Neuronal stem cell (in vitro differentiated cells): ENCODE measurements at regions not wholly inside any gene's neighbourhood (a gene's known extent, or its start where the extent isn't known, plus 50 kb on each side); places are given as distances from the start of the nearest gene placed in this dataset.

Source experiments
- DNase-seq: peaks from one replicate; pipeline ENCODE4 v3.0.0-alpha.2; 2013; ENCODE audit warnings: low spot score
- H2AFZ ChIP-seq: one replicate; pipeline ENCODE4 v1.6.1; 2013; ENCODE audit warnings: mild to moderate bottlenecking, low read length, inconsistent platforms
- H2AK5ac ChIP-seq: 2 replicates; pipeline ENCODE4 v1.6.1; 2013; ENCODE audit warnings: low read depth, mild to moderate bottlenecking, inconsistent platforms, low read length, moderate library complexity, mixed read lengths
- H2BK120ac ChIP-seq: 2 replicates; pipeline ENCODE4 v1.6.1; 2013; ENCODE audit warnings: low read depth, mild to moderate bottlenecking, inconsistent platforms, low read length, moderate library complexity, mixed read lengths
- H2BK12ac ChIP-seq: one replicate; pipeline ENCODE4 v1.6.1; 2013; ENCODE audit warnings: low read length, inconsistent platforms
- H2BK15ac ChIP-seq: 2 replicates; pipeline ENCODE4 v1.6.1; 2013; ENCODE audit warnings: mild to moderate bottlenecking, low read length, inconsistent platforms, mixed read lengths
- H2BK5ac ChIP-seq: one replicate; pipeline ENCODE4 v1.6.1; 2013; ENCODE audit warnings: inconsistent platforms, mild to moderate bottlenecking, low read length, moderate library complexity
- H3K14ac ChIP-seq: one replicate; pipeline ENCODE4 v1.6.1; 2013; ENCODE audit warnings: low read length, inconsistent platforms
- H3K18ac ChIP-seq: 2 replicates; pipeline ENCODE4 v1.6.1; 2013; ENCODE audit warnings: low read length, inconsistent platforms
- H3K23ac ChIP-seq: 2 replicates; pipeline ENCODE4 v1.6.1; 2013; ENCODE audit warnings: low read depth, mild to moderate bottlenecking, mixed read lengths, low read length, inconsistent platforms; ENCODE audit not compliant: poor library complexity
- H3K27ac ChIP-seq: replicated peaks from 3 replicates; pipeline ENCODE4 v1.5.1; 2013; ENCODE audit warnings: low read length, inconsistent platforms
- H3K27me3 ChIP-seq, 3 experiments: 2 replicates each; pipeline ENCODE4 v1.6.1; 2013; ENCODE audit warnings: low read length in 3 of 3, mild to moderate bottlenecking in 2 of 3, inconsistent platforms in 1 of 3, low read depth in 1 of 3, mixed read lengths in 1 of 3, moderate library complexity in 1 of 3; ENCODE audit not compliant: control insufficient read depth in 3 of 3, insufficient read depth in 3 of 3
- H3K36me3 ChIP-seq, 2 donors: replicated peaks in 1 of 2; 2 replicates each; pipeline ENCODE4 v1.6.1; 2013; ENCODE audit warnings: low read length in 2 of 2; ENCODE audit not compliant: control insufficient read depth in 2 of 2, insufficient read depth in 2 of 2
- H3K4ac ChIP-seq: 2 replicates; pipeline ENCODE4 v1.6.1; 2013; ENCODE audit warnings: inconsistent platforms, mild to moderate bottlenecking, low read length, moderate library complexity
- H3K4me1 ChIP-seq, 2 donors: 1 replicate in 1 of 2; 2 replicates in 1 of 2; pipeline ENCODE4 v1.6.1; 2013; ENCODE audit warnings: low read length in 2 of 2, low read depth in 1 of 2; ENCODE audit not compliant: control insufficient read depth in 2 of 2, insufficient read depth in 1 of 2
- H3K4me2 ChIP-seq: one replicate; pipeline ENCODE4 v1.6.1; 2013; ENCODE audit warnings: mild to moderate bottlenecking, low read length, inconsistent platforms; ENCODE audit not compliant: insufficient read depth, poor library complexity, severe bottlenecking
- H3K4me3 ChIP-seq, 2 donors: 2 replicates each; pipeline ENCODE4 v1.5.1; 2013; ENCODE audit warnings: low read length in 2 of 2, mild to moderate bottlenecking in 2 of 2, inconsistent platforms in 1 of 2, moderate library complexity in 1 of 2
- H3K79me1 ChIP-seq: one replicate; pipeline ENCODE4 v1.6.1; 2013; ENCODE audit warnings: low read depth, mild to moderate bottlenecking, inconsistent platforms, low read length, moderate library complexity
- H3K9ac ChIP-seq: one replicate; pipeline ENCODE4 v1.6.1; 2013; ENCODE audit warnings: mild to moderate bottlenecking, low read depth, low read length, inconsistent platforms; ENCODE audit not compliant: poor library complexity
- H3K9me3 ChIP-seq, 2 donors: replicated peaks in 1 of 2; 2 replicates each; pipeline versions ENCODE3 to v1.6.1; 2013; ENCODE audit warnings: low read length in 2 of 2, mild to moderate bottlenecking in 2 of 2, inconsistent platforms in 1 of 2, low read depth in 1 of 2, mixed read lengths in 1 of 2, moderate library complexity in 1 of 2; ENCODE audit not compliant: control insufficient read depth in 2 of 2, insufficient read depth in 1 of 2
- H4K8ac ChIP-seq: one replicate; pipeline ENCODE4 v1.6.1; 2013; ENCODE audit warnings: low read depth, mild to moderate bottlenecking, inconsistent platforms, low read length, moderate library complexity
- H4K91ac ChIP-seq: one replicate; pipeline ENCODE4 v1.6.1; 2013; ENCODE audit warnings: low read length, low read depth, mild to moderate bottlenecking, inconsistent platforms; ENCODE audit not compliant: poor library complexity
- WGBS, 2 donors: extraction: QIAGEN DNeasy Blood & Tissue Kit; methylation state at CpG; one replicate each; pipeline ENCODE4 v1.1.7; 2013; ENCODE audit warnings: missing lambda C conversion rate in 2 of 2, mixed read lengths in 1 of 2; ENCODE audit not compliant: insufficient read length in 2 of 2, insufficient replicate concordance in 1 of 2; ENCODE audit errors: extremely low coverage in 2 of 2; 5-methylcytosine and 5-hydroxymethylcytosine counted together

DNA sequence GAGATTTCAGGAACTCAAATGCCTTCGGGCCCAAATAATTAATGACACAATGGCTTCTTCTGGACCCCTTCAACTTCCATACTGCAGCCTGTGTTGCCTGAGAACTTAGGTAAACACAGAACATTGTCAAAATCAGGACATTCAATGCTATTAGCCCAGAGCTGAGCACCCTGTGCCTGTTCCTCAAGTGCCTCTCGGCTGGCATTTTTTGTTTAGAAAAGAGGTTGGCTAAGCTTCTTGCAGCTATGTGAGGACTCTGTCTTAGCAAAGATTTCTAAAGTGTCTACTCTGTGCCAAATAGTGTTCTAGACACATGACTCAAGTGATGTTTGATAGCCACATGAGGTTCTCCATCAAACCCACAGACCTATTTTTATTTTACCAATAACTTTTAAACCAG is 289.3 kb upstream of the ARID1B start:
- Histone ChIP-seq H3K36me3 (no peaks in the 10 kb centered on the region), H3K14ac (no peak overlapping the region), H3K9ac (no peak overlapping the region), H3K9me3 (peaks cover 0 to 3% of the 10 kb centered on the region in 2 donors), H3K4me2 (no peak overlapping the region), H3K4me1 (no peaks in the 10 kb centered on the region), H2AK5ac (no peak overlapping the region), H3K4ac (no peak overlapping the region), H4K8ac (no peak overlapping the region), H3K18ac (no peak overlapping the region), H3K79me1 (no peaks in the 10 kb centered on the region), H3K27me3 (no peaks in the 10 kb centered on the region), H3K4me3 (no peak overlapping the region), H2BK15ac (no peak overlapping the region), H4K91ac (no peak overlapping the region), H2BK12ac (no peak overlapping the region), H3K27ac (no peak overlapping the region), H3K23ac (no peak overlapping the region), H2BK5ac (no peak overlapping the region), H2BK120ac (no peak overlapping the region), H2AFZ (no peak overlapping the region)
- no CpG with 5 or more reads among the region's 2 CpGs for WGBS, 2 donors
- DNase-seq, result no peak

- Histone ChIP-seq H2BK120ac (no peak overlapping the region), H3K14ac (no peak overlapping the region), H3K9ac (no peak overlapping the region), H2BK15ac (no peak overlapping the region), H3K4ac (no peak overlapping the region), H3K23ac (no peak overlapping the region), H3K4me1 (no peaks in the 10 kb centered on the region), H3K4me3 (no peak overlapping the region), H3K27me3 (no peaks in the 10 kb centered on the region), H2AK5ac (no peak overlapping the region), H4K91ac (no peak overlapping the region), H3K9me3 (peaks cover 0 to 3% of the 10 kb centered on the region in 2 donors), H3K27ac (no peak overlapping the region), H2AFZ (no peak overlapping the region), H3K36me3 (no peaks in the 10 kb centered on the region), H3K18ac (no peak overlapping the region), H3K4me2 (no peak overlapping the region), H3K79me1 (no peaks in the 10 kb centered on the region), H4K8ac (no peak overlapping the region), H2BK12ac (no peak overlapping the region), H2BK5ac (no peak overlapping the region)
- DNase-seq, result no peak
These were observed 292.0 kb upstream of the ARID1B start for GRCh38 chr6:156485150-156485549.

GRCh38 chr6:156474507-156475120 is 302.6 kb upstream of the ARID1B start:
- H3K79me1 ChIP-seq, result no peaks in the 10 kb centered on the region
- H3K4me1 ChIP-seq, result no peaks in the 10 kb centered on the region
- H2BK120ac ChIP-seq, result no peak overlapping the region
- no peak overlapping the region for H2BK5ac ChIP-seq
- H2AK5ac ChIP-seq, result no peak overlapping the region
- no peak overlapping the region for H3K18ac ChIP-seq
- no peak overlapping the region for H2BK15ac ChIP-seq
- no peaks in the 10 kb centered on the region for H3K9me3 ChIP-seq
- no peak overlapping the region for H3K14ac ChIP-seq
- no peak overlapping the region for H3K4me3 ChIP-seq
- no peak overlapping the region for H3K4me2 ChIP-seq
- H3K36me3 ChIP-seq, result no peaks in the 10 kb centered on the region
- WGBS, 2 donors, result no CpG with 5 or more reads among the region's 5 CpGs
- H3K27ac ChIP-seq, result no peak overlapping the region
- no peak overlapping the region for H3K23ac ChIP-seq
- no peak overlapping the region for H4K8ac ChIP-seq
- no peak for DNase-seq
- H3K27me3 ChIP-seq, result no peaks in the 10 kb centered on the region
- no peak overlapping the region for H2AFZ ChIP-seq
- no peak overlapping the region for H4K91ac ChIP-seq
- H2BK12ac ChIP-seq, result no peak overlapping the region
- H3K9ac ChIP-seq, result no peak overlapping the region
- H3K4ac ChIP-seq, result no peak overlapping the region

DNA sequence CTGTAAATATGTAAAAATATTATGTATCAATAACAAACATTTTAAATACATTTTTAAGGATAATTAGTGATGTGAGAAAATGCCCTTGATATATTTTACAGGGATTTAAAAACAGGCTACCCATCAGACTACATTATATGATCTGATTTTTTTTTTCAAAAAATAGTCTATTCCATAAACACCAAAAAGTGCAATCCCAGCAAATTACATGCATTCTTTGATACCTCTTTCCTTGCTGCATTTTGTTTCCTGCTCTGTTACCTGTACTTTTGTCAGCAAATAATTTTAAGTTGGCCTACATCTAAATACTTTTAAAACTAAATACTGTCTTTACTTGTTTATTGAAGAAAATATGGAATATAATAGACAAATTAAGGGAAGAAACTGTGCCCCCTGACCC is 306.2 kb upstream of the ARID1B start:
- Histone ChIP-seq H2BK15ac (no peak overlapping the region), H3K4me1 (no peaks in the 10 kb centered on the region), H3K14ac (no peak overlapping the region), H4K91ac (no peak overlapping the region), H3K9me3 (no peaks in the 10 kb centered on the region), H3K4me2 (no peak overlapping the region), H2AK5ac (no peak overlapping the region), H3K79me1 (no peaks in the 10 kb centered on the region), H3K27me3 (no peaks in the 10 kb centered on the region), H3K4me3 (no peak overlapping the region), H2BK5ac (no peak overlapping the region), H3K23ac (no peak overlapping the region), H3K4ac (no peak overlapping the region), H3K18ac (no peak overlapping the region), H3K27ac (no peak overlapping the region), H2BK120ac (no peak overlapping the region), H4K8ac (no peak overlapping the region), H3K9ac (no peak overlapping the region), H2AFZ (no peak overlapping the region), H2BK12ac (no peak overlapping the region), H3K36me3 (no peaks in the 10 kb centered on the region)
- no peak for DNase-seq
